HCT116 (cell line): ENCODE measurements at regions not wholly inside any gene's neighbourhood (a gene's known extent, or its start where the extent isn't known, plus 50 kb on each side); places are given as distances from the start of the nearest gene placed in this dataset.

Experiments used
- ATAC-seq: fragments of 200-7000 bp; cut with Tn5 transposase; 2 replicates; pipeline ENCODE4 v1.9.1; 2020; ENCODE audit warnings: mild to moderate bottlenecking, moderate library complexity
- BruUV-seq: library from RNA; stranded (reverse); fragments of 400-500 nt; replicated peaks from 2 replicates; lab custom pipeline; 2021; lab: Mats Ljungman, UMichigan
- CTCF ChIA-PET: fragments of 300-600 bp; sonication (Branson Sonifier 250); formaldehyde crosslinking; loops from one replicate; lab custom pipeline; 2021; ENCODE audit warnings: antibody characterized with exemption; lab: Charles Lee
- POLR2A ChIA-PET: fragments of 300-600, 350-600 bp; sonication (Branson Sonifier 250); formaldehyde crosslinking; loops from one replicate; lab custom pipeline; 2021; ENCODE audit warnings: antibody characterized with exemption; lab: Charles Lee
- RAD21 ChIA-PET, 2 experiments: fragments of 300-600 bp; sonication (Branson Sonifier 250); formaldehyde crosslinking; loops; one replicate each; lab custom pipeline; 2023; ENCODE audit warnings: low total read pairs in 2 of 2; ENCODE audit not compliant: uncharacterized antibody in 2 of 2, unreplicated experiment in 2 of 2, low non-redundant PET in 1 of 2; lab: Charles Lee
- DNase-seq: peaks from one replicate; pipeline ENCODE4 v3.0.0-alpha.2; 2010; ENCODE audit warnings: low read depth, low spot score
- H2AFZ ChIP-seq: fragments of 200-600 bp; shearing (Covaris generic), sonication (generic); 2 replicates; pipeline ENCODE4 v1.6.1; 2017; ENCODE audit warnings: low read depth, mixed run types, mixed read lengths, antibody characterized with exemption, low read length; ENCODE audit not compliant: poor library complexity, severe bottlenecking
- H3K27ac ChIP-seq: 2 replicates; pipeline ENCODE4 v1.5.1; 2012; ENCODE audit warnings: low read depth, low read length
- H3K27me3 ChIP-seq: fragments of 200-600 bp; sonication (generic); 2 replicates; pipeline ENCODE4 v1.6.1; 2016; ENCODE audit warnings: mixed run types, low read length, mixed read lengths; ENCODE audit not compliant: insufficient read depth
- H3K36me3 ChIP-seq, 2 experiments: fragments of 200-500 bp in 1 of 2; fragments of 200-600 bp in 1 of 2; sonication (Bioruptor generic) in 1 of 2; sonication (generic) in 1 of 2; 2 replicates each; pipeline versions ENCODE4 v1.5.1 to v1.6.1; 2014 to 2016; ENCODE audit warnings: low read length in 2 of 2, inconsistent platforms in 1 of 2, mixed read lengths in 1 of 2, mixed run types in 1 of 2; ENCODE audit not compliant: insufficient read depth in 2 of 2, control insufficient read depth in 1 of 2
- H3K4me1 ChIP-seq, 2 experiments: fragments of 200-600 bp in 1 of 2; sonication (generic) in 1 of 2; 2 replicates each; pipeline versions ENCODE4 v1.5.1 to v1.6.1; 2012 to 2017; ENCODE audit warnings: low read length in 2 of 2, inconsistent platforms in 1 of 2, mild to moderate bottlenecking in 1 of 2, mixed read lengths in 1 of 2, mixed run types in 1 of 2, moderate library complexity in 1 of 2; ENCODE audit not compliant: insufficient read depth in 2 of 2, control insufficient read depth in 1 of 2
- H3K4me2 ChIP-seq: fragments of 200-600 bp; sonication (generic); 2 replicates; pipeline ENCODE4 v1.6.1; 2017; ENCODE audit warnings: mixed run types, low read length, mixed read lengths
- H3K4me3 ChIP-seq, 2 experiments: fragments of 200-600 bp in 1 of 2; sonication (generic) in 1 of 2; replicated peaks in 1 of 2; 2 replicates each; pipeline ENCODE4 v1.5.1; 2011 to 2016; ENCODE audit warnings: low read length in 2 of 2, control low read depth in 1 of 2, low read depth in 1 of 2, mild to moderate bottlenecking in 1 of 2, mixed read lengths in 1 of 2, mixed run types in 1 of 2
- H3K79me2 ChIP-seq: fragments of 200-600 bp; sonication (generic); 2 replicates; pipeline ENCODE4 v1.6.1; 2017; ENCODE audit warnings: mild to moderate bottlenecking, mixed run types, low read length, moderate library complexity, mixed read lengths; ENCODE audit not compliant: insufficient read depth
- H3K9ac ChIP-seq: fragments of 200-600 bp; sonication (generic); 2 replicates; pipeline ENCODE4 v1.6.1; 2016; ENCODE audit warnings: low read length, mixed read lengths
- H3K9me2 ChIP-seq: fragments of 200-600 bp; sonication (generic), shearing (Covaris generic); 2 replicates; pipeline ENCODE4 v1.6.1; 2017; ENCODE audit warnings: mixed run types, mild to moderate bottlenecking, moderate library complexity; ENCODE audit not compliant: insufficient read depth
- H3K9me3 ChIP-seq, 2 experiments: fragments of 200-500 bp in 1 of 2; fragments of 200-600 bp in 1 of 2; sonication (Bioruptor generic) in 1 of 2; sonication (generic) in 1 of 2; 2 replicates each; pipeline ENCODE4 v1.6.1; 2014 to 2017; ENCODE audit warnings: low read length in 2 of 2, mixed read lengths in 2 of 2, inconsistent platforms in 1 of 2, low read depth in 1 of 2, mild to moderate bottlenecking in 1 of 2, mixed run types in 1 of 2, moderate library complexity in 1 of 2; ENCODE audit not compliant: control insufficient read depth in 1 of 2, insufficient read depth in 1 of 2
- H4K20me1 ChIP-seq: fragments of 200-600 bp; sonication (generic), shearing (Covaris generic); 2 replicates; pipeline ENCODE4 v1.6.1; 2017; ENCODE audit warnings: mixed run types, mild to moderate bottlenecking, moderate library complexity; ENCODE audit not compliant: insufficient read depth
- EGR1 ChIP-seq: IDR thresholded peaks from 2 replicates; pipeline ENCODE4 v1.6.1; 2012; ENCODE audit warnings: low read depth
- ELF1 ChIP-seq: IDR thresholded peaks from 2 replicates; pipeline ENCODE4 v1.6.1; 2012; ENCODE audit warnings: low read depth, borderline replicate concordance
- EZH2 ChIP-seq: fragments of 200-600 bp; sonication (generic); IDR thresholded peaks from 2 replicates; pipeline ENCODE4 v1.6.1; 2017; ENCODE audit warnings: antibody characterized with exemption, mixed run types
- EZH2phosphoT487 ChIP-seq: fragments of 200-600 bp; IDR thresholded peaks from 2 replicates; pipeline ENCODE4 v1.6.1; 2018; ENCODE audit warnings: antibody characterized with exemption, borderline replicate concordance
- JUND ChIP-seq: IDR thresholded peaks from 2 replicates; pipeline ENCODE4 v1.6.1; 2012
- SIN3A ChIP-seq: IDR thresholded peaks from 2 replicates; pipeline ENCODE4 v1.6.1; 2012; ENCODE audit warnings: low read depth
- TCF7L2 ChIP-seq: IDR thresholded peaks from 2 replicates; pipeline ENCODE4 v1.7.0; 2011; ENCODE audit warnings: borderline replicate concordance, inconsistent platforms; ENCODE audit not compliant: insufficient read depth, insufficient read length; ENCODE audit errors: extremely low read depth
- ZBTB33 ChIP-seq: IDR thresholded peaks from 2 replicates; pipeline ENCODE4 v1.6.1; 2011; ENCODE audit warnings: mild to moderate bottlenecking, low read length, moderate library complexity; ENCODE audit not compliant: insufficient replicate concordance; ENCODE audit errors: extremely low read depth
- ZFX ChIP-seq: fragments of 450-650 bp; IDR thresholded peaks from 2 replicates; pipeline ENCODE4 v1.6.1; 2017
- ZNF274 ChIP-seq: fragments of 200-500 bp; sonication (Bioruptor generic); IDR thresholded peaks from 2 replicates; pipeline ENCODE4 v1.6.1; 2014; ENCODE audit warnings: mild to moderate bottlenecking, low read depth, low read length, inconsistent platforms
- intact Hi-C: fragments of 100-400 bp; cut with micrococcal nuclease; formaldehyde crosslinking; loops from 2 replicates; pipeline ENCODE4 v1.10.0; 2022
- TF ChIP-seq, protein P1 (sequence below), 3 experiments: fragments of 200-600 bp in 1 of 3; sonication (generic) in 1 of 3; IDR thresholded peaks in 2 of 3; conservative IDR thresholded peaks in 1 of 3; 2 replicates each; pipeline ENCODE4 v1.5.1; 2012 to 2017; ENCODE audit warnings: low read depth in 2 of 3, low read length in 2 of 3, antibody characterized with exemption in 1 of 3, borderline replicate concordance in 1 of 3, control low read depth in 1 of 3, mild to moderate bottlenecking in 1 of 3, mixed read lengths in 1 of 3, mixed run types in 1 of 3, moderate library complexity in 1 of 3; ENCODE audit not compliant: insufficient read depth in 1 of 3
- TF ChIP-seq, protein P2 (sequence below): IDR thresholded peaks from 2 replicates; pipeline ENCODE4 v1.6.1; 2012

GRCh38 chr5:4511996-4512656 lies 628.0 kb upstream of the ADAMTS16 start:
- ChIA-PET POLR2A (no interaction called here), RAD21 (no interaction called here), CTCF (no interaction called here)
- Histone ChIP-seq H3K79me2 (no peaks in the 10 kb centered on the region), H3K27me3 (no peaks in the 10 kb centered on the region), H3K4me2 (no peak overlapping the region), H3K9me2 (no peaks in the 10 kb centered on the region), H3K9ac (no peak overlapping the region), H3K27ac (no peak overlapping the region), H2AFZ (no peak overlapping the region), H3K4me3 (no peak overlapping the region), H3K9me3 (peaks cover 13 to 32% of the 10 kb centered on the region in 2 experiments; a peak in 2 of 4 replicates), H3K4me1 (no peaks in the 10 kb centered on the region), H4K20me1 (no peaks in the 10 kb centered on the region), H3K36me3 (no peaks in the 10 kb centered on the region)
- BruUV-seq: no TSS peak
- intact Hi-C loops: no loop called here
- ATAC-seq (no peak), DNase-seq (no peak)
- no peak for TF ChIP-seq TCF7L2
- TF ChIP-seq EZH2phosphoT487: no peak
- TF ChIP-seq SIN3A: no peak
- TF ChIP-seq JUND: no peak
- no peak for TF ChIP-seq ZBTB33
- TF ChIP-seq EGR1: no peak
- TF ChIP-seq, protein P1, sequence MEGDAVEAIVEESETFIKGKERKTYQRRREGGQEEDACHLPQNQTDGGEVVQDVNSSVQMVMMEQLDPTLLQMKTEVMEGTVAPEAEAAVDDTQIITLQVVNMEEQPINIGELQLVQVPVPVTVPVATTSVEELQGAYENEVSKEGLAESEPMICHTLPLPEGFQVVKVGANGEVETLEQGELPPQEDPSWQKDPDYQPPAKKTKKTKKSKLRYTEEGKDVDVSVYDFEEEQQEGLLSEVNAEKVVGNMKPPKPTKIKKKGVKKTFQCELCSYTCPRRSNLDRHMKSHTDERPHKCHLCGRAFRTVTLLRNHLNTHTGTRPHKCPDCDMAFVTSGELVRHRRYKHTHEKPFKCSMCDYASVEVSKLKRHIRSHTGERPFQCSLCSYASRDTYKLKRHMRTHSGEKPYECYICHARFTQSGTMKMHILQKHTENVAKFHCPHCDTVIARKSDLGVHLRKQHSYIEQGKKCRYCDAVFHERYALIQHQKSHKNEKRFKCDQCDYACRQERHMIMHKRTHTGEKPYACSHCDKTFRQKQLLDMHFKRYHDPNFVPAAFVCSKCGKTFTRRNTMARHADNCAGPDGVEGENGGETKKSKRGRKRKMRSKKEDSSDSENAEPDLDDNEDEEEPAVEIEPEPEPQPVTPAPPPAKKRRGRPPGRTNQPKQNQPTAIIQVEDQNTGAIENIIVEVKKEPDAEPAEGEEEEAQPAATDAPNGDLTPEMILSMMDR (IDR thresholded peaks at IDR 0.05 in 2 of 3, conservative IDR thresholded peaks at IDR 0.05 in 1 of 3; ENCODE audit: borderline replicate concordance in 1 of 3, insufficient read depth in 1 of 3, low read depth in 2 of 3, low read length in 2 of 3): no peak
- TF ChIP-seq, protein P2, sequence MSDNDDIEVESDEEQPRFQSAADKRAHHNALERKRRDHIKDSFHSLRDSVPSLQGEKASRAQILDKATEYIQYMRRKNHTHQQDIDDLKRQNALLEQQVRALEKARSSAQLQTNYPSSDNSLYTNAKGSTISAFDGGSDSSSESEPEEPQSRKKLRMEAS: no peak
- TF ChIP-seq ZFX: no peak
- TF ChIP-seq ZNF274: no peak
- TF ChIP-seq EZH2: no peak
- TF ChIP-seq ELF1: no peak
